Keratinocyte (primary cell): ENCODE measurements at regions not wholly inside any gene's neighbourhood (a gene's known extent, or its start where the extent isn't known, plus 50 kb on each side); places are given as distances from the start of the nearest gene placed in this dataset.

ENCODE experiments used
- EZH2 ChIP-seq: IDR thresholded peaks from one replicate; pipeline ENCODE4 v1.6.1; 2012; ENCODE audit warnings: inconsistent platforms, mild to moderate bottlenecking, low read length, moderate library complexity
- TF ChIP-seq, protein P1 (sequence below), 3 experiments: IDR thresholded peaks in 1 of 3; conservative IDR thresholded peaks in 1 of 3; optimal IDR thresholded peaks in 1 of 3; 2 replicates in 2 of 3; 3 replicates in 1 of 3; pipeline versions ENCODE3 to v1.5.1; 2011; ENCODE audit warnings: low read length in 3 of 3, mild to moderate bottlenecking in 3 of 3, moderate library complexity in 2 of 3, control low read depth in 1 of 3, inconsistent platforms in 1 of 3; ENCODE audit not compliant: insufficient read depth in 2 of 3; ENCODE audit errors: extremely low read depth in 1 of 3

GRCh38 chr7:12016439-12016838 lies 184.4 kb upstream of the THSD7A start:
- TF ChIP-seq, protein P1, sequence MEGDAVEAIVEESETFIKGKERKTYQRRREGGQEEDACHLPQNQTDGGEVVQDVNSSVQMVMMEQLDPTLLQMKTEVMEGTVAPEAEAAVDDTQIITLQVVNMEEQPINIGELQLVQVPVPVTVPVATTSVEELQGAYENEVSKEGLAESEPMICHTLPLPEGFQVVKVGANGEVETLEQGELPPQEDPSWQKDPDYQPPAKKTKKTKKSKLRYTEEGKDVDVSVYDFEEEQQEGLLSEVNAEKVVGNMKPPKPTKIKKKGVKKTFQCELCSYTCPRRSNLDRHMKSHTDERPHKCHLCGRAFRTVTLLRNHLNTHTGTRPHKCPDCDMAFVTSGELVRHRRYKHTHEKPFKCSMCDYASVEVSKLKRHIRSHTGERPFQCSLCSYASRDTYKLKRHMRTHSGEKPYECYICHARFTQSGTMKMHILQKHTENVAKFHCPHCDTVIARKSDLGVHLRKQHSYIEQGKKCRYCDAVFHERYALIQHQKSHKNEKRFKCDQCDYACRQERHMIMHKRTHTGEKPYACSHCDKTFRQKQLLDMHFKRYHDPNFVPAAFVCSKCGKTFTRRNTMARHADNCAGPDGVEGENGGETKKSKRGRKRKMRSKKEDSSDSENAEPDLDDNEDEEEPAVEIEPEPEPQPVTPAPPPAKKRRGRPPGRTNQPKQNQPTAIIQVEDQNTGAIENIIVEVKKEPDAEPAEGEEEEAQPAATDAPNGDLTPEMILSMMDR (optimal IDR thresholded peaks at IDR 0.05 in 1 of 3, IDR thresholded peaks at IDR 0.05 in 1 of 3, conservative IDR thresholded peaks at IDR 0.05 in 1 of 3; ENCODE audit: extremely low read depth in 1 of 3, insufficient read depth in 2 of 3, low read length in 3 of 3), result no peak
- TF ChIP-seq EZH2, result no peak
